Vagina (tissue), 2 donors: ENCODE measurements at regions not wholly inside any gene's neighbourhood (a gene's known extent, or its start where the extent isn't known, plus 50 kb on each side); places are given as distances from the start of the nearest gene placed in this dataset.

Experiments
- CTCF ChIP-seq, 3 experiments: fragments of 450-650 bp in 2 of 3; fragments of 200-600 bp in 1 of 3; sonication (generic) in 1 of 3; IDR thresholded peaks; one replicate each; pipeline ENCODE4 v1.5.1; 2017 to 2019; ENCODE audit warnings: antibody characterized with exemption in 3 of 3, mild to moderate bottlenecking in 2 of 3, moderate library complexity in 2 of 3
- POLR2AphosphoS5 ChIP-seq, 2 donors: sonication (generic); formaldehyde crosslinking; IDR thresholded peaks; one replicate each; pipeline ENCODE4 v1.9.0; 2017; ENCODE audit warnings: antibody characterized with exemption in 2 of 2, mild to moderate bottlenecking in 2 of 2, low read depth in 1 of 2; ENCODE audit not compliant: insufficient read depth in 1 of 2

DNA sequence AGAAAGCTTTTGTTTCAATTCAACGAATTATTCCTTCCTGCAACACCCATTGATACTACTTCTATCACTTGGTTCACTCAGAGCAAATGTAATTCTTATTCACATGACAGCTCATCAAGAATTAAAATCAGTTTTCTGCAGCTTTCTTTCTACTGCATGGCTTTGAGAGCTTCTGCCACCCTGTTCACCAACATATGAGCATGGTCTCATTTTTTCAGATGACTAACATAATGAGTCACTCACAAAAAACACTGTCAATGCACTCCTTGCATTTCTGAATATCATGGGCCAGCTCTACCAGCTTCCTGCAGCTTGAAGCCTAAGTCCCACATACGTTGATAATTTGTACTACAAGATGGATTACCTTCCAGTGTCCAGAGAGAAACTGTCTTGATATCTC lies 342.9 kb downstream of the LRATD1 start:
- TF ChIP-seq CTCF (IDR thresholded peaks at IDR 0.05) (no peak), POLR2AphosphoS5 (IDR thresholded peaks at IDR 0.05; ENCODE audit: insufficient read depth in 1 of 2, low read depth in 1 of 2) (no peak)
